Thyroid gland (tissue), 4 donors: ENCODE measurements at regions not wholly inside any gene's neighbourhood (a gene's known extent, or its start where the extent isn't known, plus 50 kb on each side); places are given as distances from the start of the nearest gene placed in this dataset.

ENCODE experiments used
- DNase-seq, 2 donors: peaks; one replicate each; pipeline ENCODE4 v3.0.0-alpha.2; 2019
- H3K27ac ChIP-seq, 3 donors: fragments of 200-600 bp; sonication (generic); 1 replicate in 2 of 3; 2 replicates in 1 of 3; pipeline ENCODE4 v1.5.1; 2016 to 2019; ENCODE audit warnings: mild to moderate bottlenecking in 1 of 3, moderate library complexity in 1 of 3
- H3K27me3 ChIP-seq: fragments of 200-600 bp; sonication (generic); one replicate; pipeline ENCODE4 v1.5.1; 2019
- H3K36me3 ChIP-seq, 2 donors: fragments of 200-600 bp; sonication (generic); one replicate each; pipeline ENCODE4 v1.5.1; 2016 to 2019
- H3K4me1 ChIP-seq, 2 donors: fragments of 200-600 bp; sonication (generic); one replicate each; pipeline ENCODE4 v1.5.1; 2017 to 2019
- H3K4me3 ChIP-seq, 3 donors: fragments of 200-600 bp; sonication (generic); replicated peaks in 1 of 3; 1 replicate in 2 of 3; 2 replicates in 1 of 3; pipeline ENCODE4 v1.5.1; 2016; ENCODE audit warnings: mild to moderate bottlenecking in 1 of 3
- H3K9me3 ChIP-seq: fragments of 200-600 bp; sonication (generic); one replicate; pipeline ENCODE4 v1.5.1; 2017
- POLR2A ChIP-seq, 2 donors: fragments of 450-650 bp; IDR thresholded peaks; one replicate each; pipeline ENCODE4 v1.6.1; 2017; ENCODE audit warnings: antibody characterized with exemption in 2 of 2, mild to moderate bottlenecking in 2 of 2, moderate library complexity in 1 of 2
- WGBS, 2 donors: methylation state at CpG; one replicate each; pipeline ENCODE4 v1.1.5; 2017; 5-methylcytosine and 5-hydroxymethylcytosine counted together
- intact Hi-C: fragments of 100-400 bp; cut with DNase I; formaldehyde crosslinking; loops from one replicate; pipeline ENCODE4 v1.15.1; 2023
- TF ChIP-seq, protein P1 (sequence below), 6 experiments: fragments of 200-600 bp in 3 of 6; fragments of 450-650 bp in 3 of 6; sonication (generic) in 3 of 6; IDR thresholded peaks; one replicate each; pipeline ENCODE4 v1.5.1; 2016 to 2019; ENCODE audit warnings: antibody characterized with exemption in 6 of 6, mild to moderate bottlenecking in 2 of 6, inconsistent platforms in 1 of 6, moderate library complexity in 1 of 6

DNA sequence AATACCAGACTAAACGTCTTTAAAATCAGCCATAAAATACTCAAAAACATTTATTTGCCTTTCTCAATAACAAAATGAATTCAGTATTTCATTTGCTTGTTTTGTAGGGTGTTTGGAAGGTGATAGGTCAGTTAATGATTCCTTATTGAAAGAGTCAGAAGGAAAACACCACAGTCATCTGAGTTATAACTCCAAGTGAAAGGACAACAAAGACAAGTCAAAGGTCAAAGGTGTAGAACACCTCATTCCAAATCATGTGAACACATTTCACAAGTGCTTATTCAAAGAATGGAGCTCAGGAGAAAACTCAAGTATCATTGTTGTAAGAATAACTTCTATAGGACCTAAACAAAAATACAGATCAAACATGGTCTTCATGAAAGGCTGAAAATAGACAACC is 318.6 kb upstream of the PHF14 start:
- Histone ChIP-seq H3K9me3 (no peaks in the 10 kb centered on the region), H3K4me1 (no peaks in the 10 kb centered on the region), H3K27me3 (no peaks in the 10 kb centered on the region), H3K4me3 (no peak overlapping the region), H3K36me3 (no peaks in the 10 kb centered on the region), H3K27ac (no peak overlapping the region)
- WGBS, 2 donors, result 58 to 60% methylated on average over 1 of the region's 1 CpG
- intact Hi-C loops, result no loop called here
- DNase-seq, result no peak
- no peak for TF ChIP-seq POLR2A (IDR thresholded peaks at IDR 0.05)
- TF ChIP-seq, protein P1, sequence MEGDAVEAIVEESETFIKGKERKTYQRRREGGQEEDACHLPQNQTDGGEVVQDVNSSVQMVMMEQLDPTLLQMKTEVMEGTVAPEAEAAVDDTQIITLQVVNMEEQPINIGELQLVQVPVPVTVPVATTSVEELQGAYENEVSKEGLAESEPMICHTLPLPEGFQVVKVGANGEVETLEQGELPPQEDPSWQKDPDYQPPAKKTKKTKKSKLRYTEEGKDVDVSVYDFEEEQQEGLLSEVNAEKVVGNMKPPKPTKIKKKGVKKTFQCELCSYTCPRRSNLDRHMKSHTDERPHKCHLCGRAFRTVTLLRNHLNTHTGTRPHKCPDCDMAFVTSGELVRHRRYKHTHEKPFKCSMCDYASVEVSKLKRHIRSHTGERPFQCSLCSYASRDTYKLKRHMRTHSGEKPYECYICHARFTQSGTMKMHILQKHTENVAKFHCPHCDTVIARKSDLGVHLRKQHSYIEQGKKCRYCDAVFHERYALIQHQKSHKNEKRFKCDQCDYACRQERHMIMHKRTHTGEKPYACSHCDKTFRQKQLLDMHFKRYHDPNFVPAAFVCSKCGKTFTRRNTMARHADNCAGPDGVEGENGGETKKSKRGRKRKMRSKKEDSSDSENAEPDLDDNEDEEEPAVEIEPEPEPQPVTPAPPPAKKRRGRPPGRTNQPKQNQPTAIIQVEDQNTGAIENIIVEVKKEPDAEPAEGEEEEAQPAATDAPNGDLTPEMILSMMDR (IDR thresholded peaks at IDR 0.05), result no peak

DNA sequence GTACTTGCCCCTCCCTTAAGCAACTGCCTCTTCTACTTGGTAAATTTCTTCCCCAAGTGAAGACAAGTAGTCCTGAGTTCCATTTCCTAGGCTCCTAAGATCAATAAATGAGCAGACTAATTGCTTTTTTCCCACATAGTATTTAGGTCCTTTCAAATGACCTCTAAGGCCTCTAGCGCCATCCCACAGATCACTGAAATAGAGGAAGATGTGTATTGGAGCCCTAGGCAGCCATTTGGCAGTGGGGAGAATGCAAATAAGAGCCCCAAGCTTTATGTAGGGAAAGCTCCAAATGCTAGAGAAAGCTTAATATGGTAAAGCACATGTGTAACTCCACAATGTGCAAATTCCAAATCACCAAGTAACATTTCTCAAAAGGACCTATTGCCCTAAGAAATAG is 316.5 kb upstream of the PHF14 start:
- intact Hi-C loops, result no loop called here
- H3K36me3 ChIP-seq, result no peaks in the 10 kb centered on the region
- 50 to 58% methylated on average over 1 of the region's 1 CpG for WGBS, 2 donors
- no peaks in the 10 kb centered on the region for H3K4me1 ChIP-seq
- H3K4me3 ChIP-seq, result no peak overlapping the region
- H3K27me3 ChIP-seq, result no peaks in the 10 kb centered on the region
- TF ChIP-seq POLR2A (IDR thresholded peaks at IDR 0.05), result no peak
- TF ChIP-seq, protein P1 (IDR thresholded peaks at IDR 0.05), result no peak
- DNase-seq, result no peak
- no peaks in the 10 kb centered on the region for H3K9me3 ChIP-seq
- no peak overlapping the region for H3K27ac ChIP-seq

DNA sequence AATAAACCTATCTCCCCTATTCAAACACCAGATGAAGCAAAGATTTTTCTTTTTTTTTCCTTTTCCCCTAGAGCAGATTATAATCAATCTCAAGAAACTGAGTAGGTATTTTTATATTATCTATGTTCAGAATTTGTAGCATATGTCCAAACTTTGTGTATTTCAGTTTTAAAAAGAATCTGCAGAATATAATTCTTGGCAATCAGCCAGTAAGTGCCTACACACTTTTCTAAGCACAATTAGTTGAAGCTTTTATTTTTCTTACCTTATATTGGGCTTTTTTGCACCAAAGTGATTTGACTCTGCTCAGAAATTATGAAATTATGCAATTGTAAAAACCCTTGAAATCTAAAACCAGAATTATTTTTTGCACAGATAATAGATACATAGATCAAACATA is 315.8 kb upstream of the PHF14 start:
- TF ChIP-seq POLR2A (IDR thresholded peaks at IDR 0.05), result no peak
- TF ChIP-seq, protein P1 (IDR thresholded peaks at IDR 0.05), result no peak
- no peak for DNase-seq
- no peak overlapping the region for H3K27ac ChIP-seq
- intact Hi-C loops, result no loop called here
- H3K4me3 ChIP-seq, result no peak overlapping the region
- no peaks in the 10 kb centered on the region for H3K36me3 ChIP-seq
- H3K4me1 ChIP-seq, result no peaks in the 10 kb centered on the region
- H3K27me3 ChIP-seq, result no peaks in the 10 kb centered on the region
- H3K9me3 ChIP-seq, result no peaks in the 10 kb centered on the region

DNA sequence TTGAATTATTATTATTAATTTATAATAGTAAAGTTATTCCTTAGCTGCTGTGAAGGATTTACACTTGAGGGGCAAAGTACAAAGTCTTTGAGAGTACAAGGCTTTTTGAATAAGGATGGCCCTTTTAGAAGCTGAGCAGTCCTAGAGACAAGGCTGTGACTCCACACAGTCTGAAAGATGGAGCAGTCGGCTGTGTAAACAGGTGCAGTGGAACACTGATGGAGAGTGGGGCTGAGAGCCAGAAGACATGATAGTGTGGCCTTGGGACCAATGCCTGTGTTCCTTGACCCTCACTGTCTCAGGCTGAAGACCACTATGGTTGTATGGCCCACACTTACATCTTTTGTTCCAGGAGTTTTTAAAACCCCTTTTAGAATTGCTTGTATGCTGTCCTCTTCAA is 311.2 kb upstream of the PHF14 start:
- Histone ChIP-seq H3K36me3 (no peaks in the 10 kb centered on the region), H3K4me3 (no peak overlapping the region), H3K27ac (no peak overlapping the region), H3K4me1 (no peaks in the 10 kb centered on the region), H3K9me3 (no peaks in the 10 kb centered on the region), H3K27me3 (no peaks in the 10 kb centered on the region)
- TF ChIP-seq, protein P1 (IDR thresholded peaks at IDR 0.05), result no peak
- no peak for DNase-seq
- intact Hi-C loops, result no loop called here
- 67 to 68% methylated on average over 1 of the region's 1 CpG for WGBS, 2 donors

DNA sequence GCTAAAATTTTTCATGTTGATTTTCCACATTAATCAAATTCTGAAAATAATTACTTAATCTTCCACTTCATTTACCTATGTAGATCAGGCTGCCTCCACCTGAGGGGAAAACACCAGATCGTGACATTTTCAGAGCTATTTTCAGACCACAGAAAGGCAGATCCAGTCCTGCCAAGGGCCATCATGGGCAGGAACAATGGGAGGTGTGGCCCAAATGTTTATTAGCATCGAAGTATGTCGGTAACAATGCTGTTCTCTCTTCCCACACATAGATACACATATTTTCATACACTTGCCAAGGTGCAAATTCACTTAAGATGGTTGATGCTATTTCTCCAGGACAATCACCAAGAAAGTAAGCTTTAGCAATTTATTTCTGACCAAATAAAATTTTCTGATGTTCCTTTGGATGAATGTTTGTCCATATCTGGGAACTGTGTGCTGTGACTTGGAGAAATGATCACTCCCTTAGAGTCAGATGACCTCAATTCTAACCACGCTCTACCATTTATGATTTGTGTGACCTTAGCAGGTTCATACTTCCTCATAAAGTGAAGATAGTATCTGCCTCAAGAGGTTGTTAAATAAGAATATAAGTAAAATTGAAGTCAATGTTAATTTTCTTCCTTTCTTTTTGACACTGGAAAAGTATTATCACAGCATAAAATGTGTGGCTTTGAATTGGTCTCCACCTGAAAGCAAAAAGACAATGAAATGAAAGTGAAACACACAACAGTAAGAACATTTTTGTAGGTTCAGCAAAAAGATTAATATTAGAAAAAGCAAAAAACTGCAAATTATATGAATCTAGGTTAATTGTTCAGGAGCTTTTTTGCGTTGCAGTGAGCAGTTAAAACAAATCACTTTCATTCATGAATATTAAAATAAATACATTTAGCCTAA is 310.4 kb upstream of the PHF14 start:
- intact Hi-C loops, result no loop called here
- WGBS, 2 donors, result 79 to 82% methylated on average over 5 of the region's 5 CpGs
- no peaks in the 10 kb centered on the region for H3K36me3 ChIP-seq
- DNase-seq, result no peak
- H3K27ac ChIP-seq, result no peak overlapping the region
- no peaks in the 10 kb centered on the region for H3K27me3 ChIP-seq
- no peak for TF ChIP-seq POLR2A (IDR thresholded peaks at IDR 0.05)
- TF ChIP-seq, protein P1 (IDR thresholded peaks at IDR 0.05), result no peak
- no peaks in the 10 kb centered on the region for H3K9me3 ChIP-seq
- no peaks in the 10 kb centered on the region for H3K4me1 ChIP-seq
- H3K4me3 ChIP-seq, result no peak overlapping the region
